NB4 (cell line): ENCODE measurements at regions not wholly inside any gene's neighbourhood (a gene's known extent, or its start where the extent isn't known, plus 50 kb on each side); places are given as distances from the start of the nearest gene placed in this dataset.

Experiments
- DNase-seq: peaks from one replicate; pipeline ENCODE4 v3.0.0; 2010; ENCODE audit warnings: low read depth
- H3K4me3 ChIP-seq: one replicate; pipeline ENCODE4 v1.5.1; 2011; ENCODE audit warnings: mild to moderate bottlenecking, low read depth, low read length, moderate library complexity
- CTCF ChIP-seq: IDR thresholded peaks from one replicate; pipeline ENCODE4 v1.5.1; 2012; ENCODE audit warnings: low read depth, low read length
- MAX ChIP-seq: IDR thresholded peaks from 2 replicates; pipeline ENCODE4 v1.6.1; 2011; ENCODE audit warnings: low read depth, low read length
- MYC ChIP-seq: IDR thresholded peaks from 2 replicates; pipeline ENCODE4 v1.6.1; 2011; ENCODE audit warnings: low read depth, low read length
- POLR2A ChIP-seq: IDR thresholded peaks from 2 replicates; pipeline ENCODE4 v1.6.1; 2011; ENCODE audit warnings: mild to moderate bottlenecking; ENCODE audit not compliant: insufficient read length; ENCODE audit errors: extremely low read depth

- no peak overlapping the region for H3K4me3 ChIP-seq
- TF ChIP-seq CTCF (no peak), MAX (no peak), POLR2A (no peak), MYC (no peak)
- DNase-seq = no peak
These were observed 333.8 kb upstream of the GRIN3A start for GRCh38 chr9:102072059-102072764.

GRCh38 chr9:102069969-102070368 lies 331.5 kb upstream of the GRIN3A start:
- no peak for DNase-seq
- no peak overlapping the region for H3K4me3 ChIP-seq
- TF ChIP-seq MAX (no peak), CTCF (no peak), POLR2A (no peak), MYC (no peak)

GRCh38 chr9:102054811-102055210 lies 316.4 kb upstream of the GRIN3A start:
- TF ChIP-seq POLR2A = no peak
- no peak for TF ChIP-seq CTCF
- TF ChIP-seq MYC = no peak
- no peak for TF ChIP-seq MAX
- no peak for DNase-seq
- H3K4me3 ChIP-seq = no peak overlapping the region

- TF ChIP-seq POLR2A = no peak
- no peak for TF ChIP-seq MYC
- TF ChIP-seq CTCF = no peak
- no peak for TF ChIP-seq MAX
- no peak for DNase-seq
- no peak overlapping the region for H3K4me3 ChIP-seq
These were observed 311.3 kb upstream of the GRIN3A start for GRCh38 chr9:102049586-102050246.

- DNase-seq = no peak
- no peak for TF ChIP-seq MYC
- H3K4me3 ChIP-seq = no peak overlapping the region
These were observed 309.1 kb upstream of the GRIN3A start for GRCh38 chr9:102047549-102047948.

GRCh38 chr9:102044133-102044532 lies 305.7 kb upstream of the GRIN3A start:
- TF ChIP-seq MYC = no peak
- no peak for TF ChIP-seq CTCF
- TF ChIP-seq MAX = no peak
- no peak for TF ChIP-seq POLR2A
- no peak overlapping the region for H3K4me3 ChIP-seq
- no peak for DNase-seq
